ENCODE measurements at regions not wholly inside any gene's neighbourhood (a gene's known extent, or its start where the extent isn't known, plus 50 kb on each side); places are given as distances from the start of the nearest gene placed in this dataset.

- TF ChIP-seq CHD7 (IDR thresholded peaks at IDR 0.05; ENCODE audit: insufficient replicate concordance, low read length) (no peak), MAFK (IDR thresholded peaks at IDR 0.05; ENCODE audit: low read depth, low read length) (no peak), HDAC2 (IDR thresholded peaks at IDR 0.05; ENCODE audit: borderline replicate concordance in 1 of 2, low read depth in 2 of 2, low read length in 2 of 2) (no peak), SRF (IDR thresholded peaks at IDR 0.05; ENCODE audit: low read depth, low read length) (no peak), POU5F1 (IDR thresholded peaks at IDR 0.05; ENCODE audit: low read depth, low read length) (no peak), ASH2L (IDR thresholded peaks at IDR 0.05; ENCODE audit: low read length) (no peak), CHD2 (IDR thresholded peaks at IDR 0.05; ENCODE audit: low read length) (no peak), CEBPB (IDR thresholded peaks at IDR 0.05; ENCODE audit: low read depth, low read length) (no peak), GTF2F1 (IDR thresholded peaks at IDR 0.05; ENCODE audit: borderline replicate concordance, low read depth, low read length) (no peak), RNF2 (IDR thresholded peaks at IDR 0.05; ENCODE audit: borderline replicate concordance, low read depth, low read length, missing control alignments, poor library complexity, severe bottlenecking) (no peak), SUZ12 (IDR thresholded peaks at IDR 0.05; ENCODE audit: low read length) (no peak), CHD1 (IDR thresholded peaks at IDR 0.05; ENCODE audit: low read depth, low read length) (no peak), CBX5 (IDR thresholded peaks at IDR 0.05; ENCODE audit: low read depth, low read length) (no peak)
Observed at GRCh38 chr2:117257362-117257761, 557.1 kb upstream of the DDX18 start (continued).
